ENCODE measurements at regions not wholly inside any gene's neighbourhood (a gene's known extent, or its start where the extent isn't known, plus 50 kb on each side); places are given as distances from the start of the nearest gene placed in this dataset.
A peak's percentile ranks its signal among the peaks of the same experiment; 100 is the strongest.

- peak; percentile 92 for DNase-seq
Measured at GRCh38 chr10:3455385-3456334, 283.1 kb upstream of the PITRM1 start.

GRCh38 chr10:3452683-3453361 lies 280.2 kb upstream of the PITRM1 start:
- peak; percentile 93 for DNase-seq

- peak; percentile 98 for DNase-seq
Measured at GRCh38 chr10:3452173-3452626, 279.6 kb upstream of the PITRM1 start.

- DNase-seq, result no peak
Measured at GRCh38 chr10:3451516-3452172, 279.1 kb upstream of the PITRM1 start.

- no peak for DNase-seq
Measured at GRCh38 chr10:3446221-3446620, 273.6 kb upstream of the PITRM1 start.

GRCh38 chr10:3445648-3446047 lies 273.1 kb upstream of the PITRM1 start:
- no peak for DNase-seq

- no peak for DNase-seq
Measured at GRCh38 chr10:3442451-3442990, 269.9 kb upstream of the PITRM1 start.

- DNase-seq, result peak; percentile 31
Measured at GRCh38 chr10:3439183-3439582, 266.6 kb upstream of the PITRM1 start.

GRCh38 chr10:3438606-3439005 lies 266.0 kb upstream of the PITRM1 start:
- DNase-seq, result peak; percentile 49

- DNase-seq, result no peak
Measured at GRCh38 chr10:3435671-3436070, 263.1 kb upstream of the PITRM1 start.

- DNase-seq, result no peak
Measured at GRCh38 chr10:3433988-3434387, 261.4 kb upstream of the PITRM1 start.

GRCh38 chr10:3433131-3433530 lies 260.5 kb upstream of the PITRM1 start:
- no peak for DNase-seq

- DNase-seq, result no peak
Measured at GRCh38 chr10:3432081-3432825, 259.7 kb upstream of the PITRM1 start.

GRCh38 chr10:3430501-3430900 lies 257.9 kb upstream of the PITRM1 start:
- no peak for DNase-seq

GRCh38 chr10:3429676-3430075 lies 257.1 kb upstream of the PITRM1 start:
- no peak for DNase-seq

- DNase-seq, result no peak
Measured at GRCh38 chr10:3428826-3429225, 256.2 kb upstream of the PITRM1 start.

GRCh38 chr10:3427950-3428354 lies 255.4 kb upstream of the PITRM1 start:
- no peak for DNase-seq

- peak; percentile 54 for DNase-seq
Measured at GRCh38 chr10:3427347-3427746, 254.8 kb upstream of the PITRM1 start.

- DNase-seq, result peak; percentile 95
Measured at GRCh38 chr10:3426190-3426845, 253.7 kb upstream of the PITRM1 start.

- no peak for DNase-seq
Measured at GRCh38 chr10:3425716-3426115, 253.1 kb upstream of the PITRM1 start.

- DNase-seq, result no peak
Measured at GRCh38 chr10:3425261-3425660, 252.7 kb upstream of the PITRM1 start.
